Gastroesophageal sphincter (tissue), 3 donors: ENCODE measurements at regions not wholly inside any gene's neighbourhood (a gene's known extent, or its start where the extent isn't known, plus 50 kb on each side); places are given as distances from the start of the nearest gene placed in this dataset.

Experiments
- EP300 ChIP-seq: sonication (generic); formaldehyde crosslinking; IDR thresholded peaks from one replicate; pipeline ENCODE4 v1.6.1; 2017; ENCODE audit warnings: antibody characterized with exemption, mild to moderate bottlenecking
- POLR2A ChIP-seq, 2 donors: fragments of 450-650 bp; IDR thresholded peaks; one replicate each; pipeline ENCODE4 v1.6.1; 2017; ENCODE audit warnings: antibody characterized with exemption in 2 of 2, mild to moderate bottlenecking in 2 of 2, moderate library complexity in 1 of 2
- POLR2AphosphoS5 ChIP-seq: sonication (generic); formaldehyde crosslinking; IDR thresholded peaks from one replicate; pipeline ENCODE4 v1.6.1; 2017; ENCODE audit warnings: antibody characterized with exemption
- TF ChIP-seq, protein P1 (sequence below), 4 experiments: fragments of 200-600 bp in 2 of 4; fragments of 450-650 bp in 2 of 4; sonication (generic) in 1 of 4; IDR thresholded peaks; one replicate each; pipeline ENCODE4 v1.5.1; 2017 to 2019; ENCODE audit warnings: antibody characterized with exemption in 4 of 4, mild to moderate bottlenecking in 2 of 4, moderate library complexity in 2 of 4

DNA sequence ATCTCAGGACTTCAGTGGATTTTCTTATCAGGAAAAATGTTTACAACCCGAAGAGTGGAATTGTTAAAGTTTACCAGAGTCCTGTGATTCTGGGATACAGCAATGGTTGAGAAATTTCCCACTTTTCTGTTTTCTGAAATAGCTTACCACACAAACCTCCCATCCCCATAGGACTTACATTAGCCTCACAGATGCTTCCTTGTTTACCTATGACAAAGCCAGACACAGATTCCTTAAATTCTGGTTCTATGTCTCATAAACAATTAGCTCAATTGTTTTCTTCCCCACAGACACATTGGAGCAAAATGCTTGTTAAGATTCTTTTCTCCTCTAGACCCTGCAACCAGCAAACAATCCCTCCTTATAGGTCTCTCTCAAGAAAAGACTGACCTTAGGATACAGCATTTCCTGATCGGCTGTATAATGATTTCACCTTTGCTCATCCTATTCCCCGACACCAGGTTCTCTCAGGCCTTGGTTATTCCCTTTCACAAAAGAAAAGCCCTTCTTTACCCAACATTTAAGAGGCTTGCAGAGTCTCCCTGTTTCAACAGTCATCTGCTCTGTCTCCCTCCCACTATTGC is 886.2 kb downstream of the ARAP2 start:
- TF ChIP-seq, protein P1, sequence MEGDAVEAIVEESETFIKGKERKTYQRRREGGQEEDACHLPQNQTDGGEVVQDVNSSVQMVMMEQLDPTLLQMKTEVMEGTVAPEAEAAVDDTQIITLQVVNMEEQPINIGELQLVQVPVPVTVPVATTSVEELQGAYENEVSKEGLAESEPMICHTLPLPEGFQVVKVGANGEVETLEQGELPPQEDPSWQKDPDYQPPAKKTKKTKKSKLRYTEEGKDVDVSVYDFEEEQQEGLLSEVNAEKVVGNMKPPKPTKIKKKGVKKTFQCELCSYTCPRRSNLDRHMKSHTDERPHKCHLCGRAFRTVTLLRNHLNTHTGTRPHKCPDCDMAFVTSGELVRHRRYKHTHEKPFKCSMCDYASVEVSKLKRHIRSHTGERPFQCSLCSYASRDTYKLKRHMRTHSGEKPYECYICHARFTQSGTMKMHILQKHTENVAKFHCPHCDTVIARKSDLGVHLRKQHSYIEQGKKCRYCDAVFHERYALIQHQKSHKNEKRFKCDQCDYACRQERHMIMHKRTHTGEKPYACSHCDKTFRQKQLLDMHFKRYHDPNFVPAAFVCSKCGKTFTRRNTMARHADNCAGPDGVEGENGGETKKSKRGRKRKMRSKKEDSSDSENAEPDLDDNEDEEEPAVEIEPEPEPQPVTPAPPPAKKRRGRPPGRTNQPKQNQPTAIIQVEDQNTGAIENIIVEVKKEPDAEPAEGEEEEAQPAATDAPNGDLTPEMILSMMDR (IDR thresholded peaks at IDR 0.05) = no peak
- TF ChIP-seq POLR2A (IDR thresholded peaks at IDR 0.05) = no peak
- no peak for TF ChIP-seq EP300
- no peak for TF ChIP-seq POLR2AphosphoS5
